CD4-positive, alpha-beta T cell (primary cell): ENCODE measurements at regions not wholly inside any gene's neighbourhood (a gene's known extent, or its start where the extent isn't known, plus 50 kb on each side); places are given as distances from the start of the nearest gene placed in this dataset.

Source experiments
- ATAC-seq: fragments of 200-7000 bp; cut with Tn5 transposase; one replicate; pipeline ENCODE4 v1.10.0; 2022; ENCODE audit warnings: mild to moderate bottlenecking; ENCODE audit not compliant: poor library complexity
- CTCF ChIA-PET: fragments of 350-600 bp; sonication (Branson Sonifier 250); formaldehyde crosslinking; loops from one replicate; lab custom pipeline; 2021; ENCODE audit warnings: antibody characterized with exemption, inconsistent platforms; lab: Charles Lee
- POLR2A ChIA-PET: fragments of 350-600 bp; sonication (Branson Sonifier 250); formaldehyde crosslinking; loops from one replicate; lab custom pipeline; 2021; ENCODE audit warnings: antibody characterized with exemption, inconsistent platforms; lab: Charles Lee
- DNase-seq, 14 experiments: peaks; one replicate each; pipeline ENCODE4 v3.0.0-alpha.2; 2013 to 2020; ENCODE audit warnings: mixed read lengths in 2 of 14
- H3K27ac ChIP-seq, 2 donors: one replicate each; pipeline versions ENCODE4 v1.5.1 to v1.7.0; 2013; ENCODE audit warnings: low read length in 2 of 2, low read depth in 1 of 2, mild to moderate bottlenecking in 1 of 2
- H3K27me3 ChIP-seq, 2 experiments: 1 replicate in 1 of 2; 2 replicates in 1 of 2; pipeline versions ENCODE4 v1.6.1 to v1.7.0; 2013; ENCODE audit warnings: low read length in 2 of 2, control low read depth in 1 of 2, mild to moderate bottlenecking in 1 of 2, moderate library complexity in 1 of 2; ENCODE audit not compliant: insufficient read depth in 2 of 2, control insufficient read depth in 1 of 2
- H3K36me3 ChIP-seq: one replicate; pipeline ENCODE4 v1.6.1; 2013; ENCODE audit warnings: low read length, control low read depth; ENCODE audit not compliant: insufficient read depth
- H3K4me1 ChIP-seq: one replicate; pipeline ENCODE4 v1.6.1; 2013; ENCODE audit warnings: low read length, control low read depth; ENCODE audit not compliant: insufficient read depth
- H3K4me3 ChIP-seq: one replicate; pipeline ENCODE4 v1.5.1; 2013; ENCODE audit warnings: mild to moderate bottlenecking, low read length, moderate library complexity
- H3K9me3 ChIP-seq, 2 experiments: 1 replicate in 1 of 2; 2 replicates in 1 of 2; pipeline versions ENCODE4 v1.6.1 to v1.7.0; 2013; ENCODE audit warnings: low read length in 2 of 2, mild to moderate bottlenecking in 2 of 2, control low read depth in 1 of 2, moderate library complexity in 1 of 2; ENCODE audit not compliant: control insufficient read depth in 1 of 2, insufficient read depth in 1 of 2
- H3K27ac Mint-ChIP-seq: one replicate; pipeline ENCODE4 v1.8.0; 2020; ENCODE audit warnings: mixed read lengths
- H3K27me3 Mint-ChIP-seq: one replicate; pipeline ENCODE4 v1.8.0; 2021; ENCODE audit warnings: mixed read lengths
- H3K36me3 Mint-ChIP-seq: one replicate; pipeline ENCODE4 v1.8.0; 2021; ENCODE audit warnings: low read depth, mixed read lengths
- H3K4me1 Mint-ChIP-seq: one replicate; pipeline ENCODE4 v1.8.0; 2021; ENCODE audit warnings: low read depth, mixed read lengths
- H3K4me3 Mint-ChIP-seq: one replicate; pipeline ENCODE4 v1.8.0; 2020; ENCODE audit warnings: mild to moderate bottlenecking, mixed read lengths
- H3K9me3 Mint-ChIP-seq: one replicate; pipeline ENCODE4 v1.8.0; 2020; ENCODE audit warnings: mixed read lengths
- intact Hi-C, 2 experiments: fragments of 100-400 bp; cut with DNase I in 1 of 2; cut with micrococcal nuclease in 1 of 2; formaldehyde crosslinking; loops; one replicate each; pipeline versions ENCODE4 v1.15.1 to v1.9.0; 2023 to 2025; cut with DNase I, micrococcal nuclease
- TF ChIP-seq, protein P1 (sequence below): fragments of 200-600 bp; IDR thresholded peaks from one replicate; pipeline ENCODE4 v1.8.0; 2022; ENCODE audit warnings: antibody characterized with exemption, mild to moderate bottlenecking

DNA sequence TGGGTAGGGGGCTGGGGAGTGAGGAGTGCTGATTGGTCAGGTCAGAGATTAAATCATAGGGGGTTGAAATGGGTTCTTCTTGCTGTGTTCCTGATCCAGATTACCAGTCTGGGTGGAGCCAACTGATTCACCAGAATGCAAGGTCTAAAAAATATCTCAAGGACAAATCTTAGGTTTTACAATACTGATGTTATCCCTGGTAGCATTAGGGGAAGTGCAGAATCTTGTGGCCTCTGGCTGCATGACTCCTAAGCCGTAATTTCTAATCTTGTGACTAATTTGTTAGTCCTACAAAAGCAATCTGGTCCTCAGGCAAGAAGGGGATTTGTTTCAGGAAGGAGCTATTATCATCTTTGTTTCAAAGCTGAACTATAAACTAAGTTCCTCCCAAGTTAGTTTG is 289.2 kb upstream of the KYNU start:
- Histone ChIP-seq H3K36me3 (no peaks in the 10 kb centered on the region), H3K4me1 (no peaks in the 10 kb centered on the region), H3K27me3 (no peaks in the 10 kb centered on the region), H3K9me3 (peaks cover 3% of the 10 kb centered on the region in 2 experiments), H3K4me3 (no peak overlapping the region), H3K27ac (no peak overlapping the region)
- Mint-ChIP-seq H3K4me1 (no peaks in the 10 kb centered on the region), H3K36me3 (no peaks in the 10 kb centered on the region), H3K27ac (no peak overlapping the region), H3K4me3 (no peak overlapping the region), H3K27me3 (no peaks in the 10 kb centered on the region), H3K9me3 (no peaks in the 10 kb centered on the region)
- intact Hi-C loops: no loop called here
- no peak for DNase-seq
- ChIA-PET CTCF (no interaction called here), POLR2A (interaction anchor here (0.6 kb wide), 1 partner anchor 8 kb away, joined by 3 read pairs; no protein-coding TSS in a partner anchor)
- TF ChIP-seq, protein P1, sequence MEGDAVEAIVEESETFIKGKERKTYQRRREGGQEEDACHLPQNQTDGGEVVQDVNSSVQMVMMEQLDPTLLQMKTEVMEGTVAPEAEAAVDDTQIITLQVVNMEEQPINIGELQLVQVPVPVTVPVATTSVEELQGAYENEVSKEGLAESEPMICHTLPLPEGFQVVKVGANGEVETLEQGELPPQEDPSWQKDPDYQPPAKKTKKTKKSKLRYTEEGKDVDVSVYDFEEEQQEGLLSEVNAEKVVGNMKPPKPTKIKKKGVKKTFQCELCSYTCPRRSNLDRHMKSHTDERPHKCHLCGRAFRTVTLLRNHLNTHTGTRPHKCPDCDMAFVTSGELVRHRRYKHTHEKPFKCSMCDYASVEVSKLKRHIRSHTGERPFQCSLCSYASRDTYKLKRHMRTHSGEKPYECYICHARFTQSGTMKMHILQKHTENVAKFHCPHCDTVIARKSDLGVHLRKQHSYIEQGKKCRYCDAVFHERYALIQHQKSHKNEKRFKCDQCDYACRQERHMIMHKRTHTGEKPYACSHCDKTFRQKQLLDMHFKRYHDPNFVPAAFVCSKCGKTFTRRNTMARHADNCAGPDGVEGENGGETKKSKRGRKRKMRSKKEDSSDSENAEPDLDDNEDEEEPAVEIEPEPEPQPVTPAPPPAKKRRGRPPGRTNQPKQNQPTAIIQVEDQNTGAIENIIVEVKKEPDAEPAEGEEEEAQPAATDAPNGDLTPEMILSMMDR: no peak
- ATAC-seq: no peak

DNA sequence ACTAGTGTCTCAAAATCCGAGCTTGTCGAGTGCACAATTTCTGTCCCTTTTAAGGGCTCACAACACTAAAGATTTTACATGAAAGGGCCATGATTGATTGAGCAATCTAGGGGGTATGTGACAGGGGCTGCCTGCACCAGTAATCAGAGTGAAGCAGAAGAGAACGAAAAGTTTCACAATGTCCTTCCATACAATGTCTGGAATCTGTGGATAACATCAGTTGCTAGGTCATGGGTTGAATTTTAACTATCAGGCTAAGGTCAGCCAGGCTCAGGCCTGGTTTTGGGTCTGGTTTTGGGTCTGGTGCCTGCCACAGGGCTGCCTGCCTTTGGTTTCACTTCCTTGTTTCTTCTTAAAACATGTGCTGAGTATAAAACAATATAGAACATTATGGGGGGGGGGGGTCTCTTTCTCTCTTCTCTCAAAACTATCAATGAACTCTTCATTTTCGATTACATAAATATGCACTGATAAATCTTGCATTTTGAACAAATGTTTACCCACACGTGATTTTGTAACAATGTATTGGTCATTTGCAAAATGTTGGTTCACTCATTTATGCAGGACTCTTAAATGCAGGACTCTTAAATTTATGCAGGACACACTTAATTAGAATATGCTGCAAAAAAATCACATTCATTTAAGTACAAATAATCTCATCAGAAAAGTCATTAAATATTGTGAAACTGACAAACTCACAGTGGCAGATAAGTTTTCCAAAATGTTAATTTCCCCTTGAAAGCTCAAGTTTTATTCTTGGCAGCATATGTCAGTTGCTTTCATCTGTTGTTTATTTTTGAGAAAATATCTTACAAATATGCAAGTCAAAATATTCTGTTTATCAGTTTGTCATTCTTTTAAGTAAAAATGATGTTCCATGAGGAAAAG is 290.5 kb upstream of the KYNU start:
- ATAC-seq (no peak), DNase-seq (no peak)
- POLR2A ChIA-PET: no interaction called here
- TF ChIP-seq, protein P1: no peak
- Mint-ChIP-seq H3K27ac (no peak overlapping the region), H3K36me3 (no peaks in the 10 kb centered on the region), H3K27me3 (no peaks in the 10 kb centered on the region), H3K9me3 (peaks cover 5% of the 10 kb centered on the region), H3K4me3 (no peak overlapping the region), H3K4me1 (no peaks in the 10 kb centered on the region)
- Histone ChIP-seq H3K4me1 (no peaks in the 10 kb centered on the region), H3K9me3 (peaks cover 3% of the 10 kb centered on the region in 2 experiments), H3K27ac (no peak overlapping the region), H3K27me3 (no peaks in the 10 kb centered on the region), H3K4me3 (no peak overlapping the region), H3K36me3 (no peaks in the 10 kb centered on the region)
- intact Hi-C loops: no loop called here
- CTCF ChIA-PET: no interaction called here

DNA sequence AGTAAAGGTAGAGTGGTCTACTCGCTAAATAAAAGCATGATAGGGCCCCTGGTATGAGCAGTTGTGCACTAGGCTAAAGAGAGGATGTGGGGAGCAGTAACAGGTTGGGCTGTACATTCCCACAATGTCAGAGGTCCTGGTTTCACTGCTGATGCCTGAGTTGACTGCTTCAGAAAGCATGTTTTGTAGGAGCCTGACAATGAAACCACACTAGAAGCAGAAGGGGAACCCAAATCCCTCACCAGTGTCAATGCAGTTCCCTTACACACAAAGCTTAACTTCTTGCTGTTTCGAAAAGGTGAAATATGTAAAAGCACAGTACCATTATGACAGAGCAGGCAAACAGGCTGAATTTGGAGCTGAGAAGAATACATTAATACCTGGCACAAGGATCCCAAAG is 291.7 kb upstream of the KYNU start:
- H3K27me3 Mint-ChIP-seq: no peaks in the 10 kb centered on the region
- H3K27ac Mint-ChIP-seq: no peak overlapping the region
- Histone ChIP-seq H3K4me3 (no peak overlapping the region), H3K4me1 (no peaks in the 10 kb centered on the region), H3K27me3 (no peaks in the 10 kb centered on the region), H3K36me3 (no peaks in the 10 kb centered on the region), H3K27ac (no peak overlapping the region), H3K9me3 (peaks cover 3% of the 10 kb centered on the region in 2 experiments)
- ATAC-seq: no peak
- ChIA-PET CTCF (no interaction called here), POLR2A (no interaction called here)
- no peak overlapping the region for H3K4me3 Mint-ChIP-seq
- H3K9me3 Mint-ChIP-seq: peaks cover 13% of the 10 kb centered on the region
- TF ChIP-seq, protein P1: no peak
- DNase-seq: no peak
- H3K4me1 Mint-ChIP-seq: no peaks in the 10 kb centered on the region
- no peaks in the 10 kb centered on the region for H3K36me3 Mint-ChIP-seq
- intact Hi-C loops: no loop called here
